ENCODE measurements at regions not wholly inside any gene's neighbourhood (a gene's known extent, or its start where the extent isn't known, plus 50 kb on each side); places are given as distances from the start of the nearest gene placed in this dataset.

DNA sequence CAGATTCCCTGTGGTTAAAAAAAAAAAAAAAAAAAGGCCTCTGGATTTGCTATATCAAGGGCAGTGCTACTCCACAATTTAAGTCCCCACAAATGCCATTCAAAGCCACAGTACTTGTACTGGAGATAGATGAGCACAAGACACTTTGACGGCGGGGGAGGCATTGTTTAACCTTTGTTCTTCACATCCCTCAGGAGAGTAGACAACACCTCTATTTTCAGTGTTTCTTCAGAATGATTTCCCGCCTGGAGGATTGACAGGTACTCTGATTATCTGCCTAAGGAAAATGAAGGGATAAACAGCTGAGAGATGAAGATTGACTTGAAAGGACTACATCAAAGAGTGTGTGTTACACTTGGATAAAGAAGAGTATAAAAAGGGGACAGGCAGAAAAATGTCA lies 58.7 kb downstream of the OTOL1 start:
- no peak overlapping the region for H3K4me3 ChIP-seq (ENCODE audit: low read length)
- TF ChIP-seq, protein P1, sequence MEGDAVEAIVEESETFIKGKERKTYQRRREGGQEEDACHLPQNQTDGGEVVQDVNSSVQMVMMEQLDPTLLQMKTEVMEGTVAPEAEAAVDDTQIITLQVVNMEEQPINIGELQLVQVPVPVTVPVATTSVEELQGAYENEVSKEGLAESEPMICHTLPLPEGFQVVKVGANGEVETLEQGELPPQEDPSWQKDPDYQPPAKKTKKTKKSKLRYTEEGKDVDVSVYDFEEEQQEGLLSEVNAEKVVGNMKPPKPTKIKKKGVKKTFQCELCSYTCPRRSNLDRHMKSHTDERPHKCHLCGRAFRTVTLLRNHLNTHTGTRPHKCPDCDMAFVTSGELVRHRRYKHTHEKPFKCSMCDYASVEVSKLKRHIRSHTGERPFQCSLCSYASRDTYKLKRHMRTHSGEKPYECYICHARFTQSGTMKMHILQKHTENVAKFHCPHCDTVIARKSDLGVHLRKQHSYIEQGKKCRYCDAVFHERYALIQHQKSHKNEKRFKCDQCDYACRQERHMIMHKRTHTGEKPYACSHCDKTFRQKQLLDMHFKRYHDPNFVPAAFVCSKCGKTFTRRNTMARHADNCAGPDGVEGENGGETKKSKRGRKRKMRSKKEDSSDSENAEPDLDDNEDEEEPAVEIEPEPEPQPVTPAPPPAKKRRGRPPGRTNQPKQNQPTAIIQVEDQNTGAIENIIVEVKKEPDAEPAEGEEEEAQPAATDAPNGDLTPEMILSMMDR (IDR thresholded peaks at IDR 0.05; ENCODE audit: insufficient read depth, low read depth, low read length, missing control alignments) = no peak
- no peak for DNase-seq (ENCODE audit: low read depth)

DNA sequence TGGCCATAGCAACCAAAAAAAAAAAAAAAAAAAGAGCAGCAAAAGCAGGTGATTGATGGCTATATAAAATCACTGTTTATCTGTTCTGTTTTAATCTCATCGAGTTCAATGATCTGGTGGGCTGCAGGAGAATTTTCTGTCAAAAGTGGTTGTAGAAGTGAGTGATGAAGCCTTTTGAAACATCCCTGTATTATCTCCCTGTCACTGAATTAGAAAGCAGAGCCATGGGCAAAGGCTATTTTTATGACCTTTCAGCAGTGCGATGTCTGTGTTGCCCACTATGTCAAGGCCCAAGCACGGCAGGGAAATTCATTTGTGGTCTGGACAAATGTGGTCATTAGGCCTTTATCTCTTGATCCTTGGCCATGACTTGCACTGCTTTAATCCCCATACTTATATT lies 59.9 kb downstream of the OTOL1 start:
- TF ChIP-seq, protein P1 (IDR thresholded peaks at IDR 0.05; ENCODE audit: insufficient read depth, low read depth, low read length, missing control alignments) = no peak
- DNase-seq (ENCODE audit: low read depth) = no peak
- no peak overlapping the region for H3K4me3 ChIP-seq (ENCODE audit: low read length)

DNA sequence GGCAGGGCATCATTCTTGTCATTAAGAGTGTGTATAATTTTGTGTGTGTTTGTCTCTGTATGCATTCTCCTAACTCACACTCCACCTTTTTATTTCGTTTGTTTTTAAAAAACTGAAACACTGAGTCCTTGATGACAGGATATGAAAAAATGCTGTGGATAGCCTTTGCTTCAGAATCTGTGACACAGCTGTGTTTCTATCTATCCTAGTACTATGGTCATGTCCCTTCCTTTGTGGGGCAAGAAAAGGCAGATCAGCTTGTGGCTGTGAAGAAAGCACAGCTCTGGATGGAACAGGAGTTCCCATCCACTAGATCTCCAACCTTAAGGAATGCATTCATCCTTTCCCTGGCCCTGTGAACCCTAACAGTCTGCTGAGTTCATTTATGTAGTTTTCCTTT lies 60.3 kb downstream of the OTOL1 start:
- TF ChIP-seq, protein P1 (IDR thresholded peaks at IDR 0.05; ENCODE audit: insufficient read depth, low read depth, low read length, missing control alignments) = no peak
- H3K4me3 ChIP-seq (ENCODE audit: low read length) = no peak overlapping the region
- DNase-seq (ENCODE audit: low read depth) = no peak

DNA sequence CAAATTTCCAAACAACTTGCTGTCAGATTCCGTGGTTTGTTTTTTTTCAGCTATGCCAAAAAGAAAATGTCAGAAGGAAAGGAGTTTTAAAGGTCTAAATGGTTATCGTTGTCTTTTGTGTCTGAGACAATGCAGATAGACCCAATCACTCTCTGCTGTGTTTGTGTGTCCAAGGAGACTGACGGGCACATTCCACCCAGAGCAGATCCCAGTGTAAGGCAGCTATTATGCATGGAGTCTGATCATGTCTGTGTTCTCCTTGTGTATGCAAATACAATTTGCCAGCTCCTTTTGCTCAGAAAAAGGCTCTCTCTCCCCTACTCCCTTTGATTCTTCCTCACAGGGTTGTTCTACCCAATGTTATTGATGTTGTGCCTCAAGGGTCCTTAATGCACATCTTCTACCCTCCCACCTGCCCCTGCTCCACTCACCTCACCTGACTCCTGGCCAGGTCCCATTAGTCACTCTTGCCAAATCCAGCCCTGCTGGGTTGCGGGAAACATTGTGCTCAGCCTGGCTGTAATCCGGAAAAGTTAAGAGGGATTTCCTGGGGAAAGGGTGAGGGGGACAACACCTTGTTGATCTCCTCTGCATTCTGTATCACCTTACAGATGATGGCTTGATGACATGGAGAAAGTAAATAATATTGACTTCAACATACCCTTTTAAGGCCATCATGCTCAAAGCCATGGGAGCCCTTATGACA lies 61.0 kb downstream of the OTOL1 start:
- TF ChIP-seq, protein P1 (IDR thresholded peaks at IDR 0.05; ENCODE audit: insufficient read depth, low read depth, low read length, missing control alignments) = no peak
- DNase-seq (ENCODE audit: low read depth) = no peak
- H3K4me3 ChIP-seq (ENCODE audit: low read length) = no peak overlapping the region

DNA sequence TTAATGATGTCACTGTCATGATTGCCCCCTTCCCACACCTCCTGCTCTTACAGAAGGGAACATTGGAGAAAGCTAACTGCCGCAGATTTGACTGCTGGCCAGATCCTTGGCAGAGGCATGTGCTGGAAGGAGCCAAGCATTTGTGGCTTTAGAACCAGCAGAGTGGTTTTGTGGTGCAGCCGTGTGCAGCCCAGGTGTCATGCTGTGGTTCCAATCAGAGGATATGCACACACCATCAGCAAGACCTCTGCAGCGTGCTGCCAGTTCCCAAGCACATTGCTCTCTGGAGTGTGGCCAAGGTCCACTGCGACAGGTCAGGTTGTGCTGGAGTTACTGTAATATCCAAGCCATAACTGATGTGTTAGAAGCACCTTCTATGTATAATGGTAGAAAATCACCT lies 61.6 kb downstream of the OTOL1 start:
- no peak overlapping the region for H3K4me3 ChIP-seq (ENCODE audit: low read length)
- TF ChIP-seq, protein P1 (IDR thresholded peaks at IDR 0.05; ENCODE audit: insufficient read depth, low read depth, low read length, missing control alignments) = no peak
- no peak for DNase-seq (ENCODE audit: low read depth)

DNA sequence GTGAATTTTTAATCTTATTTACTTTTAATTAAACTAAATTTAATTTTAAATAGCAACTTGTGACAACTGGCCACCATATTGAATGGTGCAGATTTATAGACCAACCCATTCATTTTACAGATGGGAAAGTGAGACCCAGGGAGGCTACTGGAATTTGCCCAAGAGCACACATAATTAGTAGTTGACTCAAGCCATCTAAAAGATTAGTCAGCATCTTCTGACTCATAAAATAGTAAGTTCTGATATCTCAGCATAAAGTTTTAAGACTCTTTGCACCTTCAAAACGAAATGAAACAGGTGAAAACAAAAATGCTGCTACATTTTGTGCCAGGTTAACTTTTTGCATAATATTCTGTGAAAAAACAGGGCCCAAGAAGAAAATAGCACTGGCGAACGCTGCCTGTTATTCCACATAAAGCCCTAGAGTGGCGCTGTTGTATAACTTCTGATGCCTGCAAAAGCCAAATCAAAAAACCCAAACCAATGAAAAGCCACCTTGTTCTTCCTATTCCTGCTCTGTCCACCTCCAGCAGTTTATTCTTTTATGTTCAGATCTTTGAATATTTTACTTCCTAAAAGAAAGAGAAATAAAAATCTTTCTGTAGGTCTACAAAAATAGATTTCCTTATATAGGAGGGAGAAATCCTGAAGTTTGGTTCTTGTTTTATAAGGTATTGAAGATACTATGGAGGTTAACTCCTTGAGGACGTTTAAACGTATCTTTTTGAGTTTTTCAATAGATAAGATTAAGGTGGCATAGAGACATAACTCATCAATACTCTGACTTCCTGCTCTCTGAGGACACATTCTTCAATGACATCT lies 62.8 kb downstream of the OTOL1 start:
- no peak overlapping the region for H3K4me3 ChIP-seq (ENCODE audit: low read length)
- peak; percentile 54 for DNase-seq (ENCODE audit: low read depth)
- TF ChIP-seq, protein P1 (IDR thresholded peaks at IDR 0.05; ENCODE audit: insufficient read depth, low read depth, low read length, missing control alignments) = peak; percentile 90

Measured in epithelial cell of esophagus (primary cell).